ENCODE measurements at regions not wholly inside any gene's neighbourhood (a gene's known extent, or its start where the extent isn't known, plus 50 kb on each side); places are given as distances from the start of the nearest gene placed in this dataset.
"Not testable (repeated sequence)": the region's sequence is repeated elsewhere in the genome, so short reads cannot be mapped to it uniquely, and the experiment has no call there.

- intact Hi-C loops (cut with DNase I; ENCODE audit: low total_unique reads), result no loop called here
- no peak overlapping the region for H3K27ac ChIP-seq
- no peaks in the 10 kb centered on the region for H3K36me3 ChIP-seq
- no peaks in the 10 kb centered on the region for H3K4me1 ChIP-seq
- H3K4me3 ChIP-seq, result no peak overlapping the region
- no peak for DNase-seq
- TF ChIP-seq POLR2AphosphoS5 (IDR thresholded peaks at IDR 0.05), result no peak
- no peak for TF ChIP-seq CTCF (IDR thresholded peaks at IDR 0.05 in 8 of 11, conservative IDR thresholded peaks at IDR 0.05 in 3 of 11)
- TF ChIP-seq POLR2A (IDR thresholded peaks at IDR 0.05), result no peak
- WGBS, 5 donors, result 78 to 92% (median 89%) methylated on average over 2 of the region's 2 CpGs
- H3K27me3 ChIP-seq (replicated peaks in 1 of 7), result peaks cover 0 to 5% (median 0%) of the 10 kb centered on the region in 7 donors
- H3K9me3 ChIP-seq, result no peaks in the 10 kb centered on the region
Measured at GRCh38 chr13:21256891-21257290, 80.4 kb downstream of the MRPL57 start.

GRCh38 chr13:21259571-21260455, 83.4 kb downstream of the MRPL57 start:
- Histone ChIP-seq H3K27me3 (replicated peaks in 1 of 7) (no peaks in the 10 kb centered on the region), H3K36me3 (no peaks in the 10 kb centered on the region), H3K9me3 (no peaks in the 10 kb centered on the region), H3K27ac (no peak overlapping the region), H3K4me1 (no peaks in the 10 kb centered on the region), H3K4me3 (no peak overlapping the region)
- intact Hi-C loops (cut with DNase I; ENCODE audit: low total_unique reads), result no loop called here
- WGBS, 5 donors, result 94 to 96% (median 95%) methylated on average over 48 to 57 of the region's 57 CpGs
- TF ChIP-seq POLR2AphosphoS5 (IDR thresholded peaks at IDR 0.05), result no peak
- no peak for TF ChIP-seq POLR2A (IDR thresholded peaks at IDR 0.05)
- TF ChIP-seq CTCF (IDR thresholded peaks at IDR 0.05 in 8 of 11, conservative IDR thresholded peaks at IDR 0.05 in 3 of 11), result no peak
- DNase-seq, result no peak

GRCh38 chr13:21260561-21261290, 84.3 kb downstream of the MRPL57 start:
- H3K9me3 ChIP-seq; H3K4me1 ChIP-seq; DNase-seq; H3K36me3 ChIP-seq; H3K27ac ChIP-seq; H3K4me3 ChIP-seq; intact Hi-C loops (cut with DNase I; ENCODE audit: low total_unique reads); H3K27me3 ChIP-seq (replicated peaks in 1 of 7): not testable (repeated sequence)
- WGBS, 5 donors, result 92 to 97% (median 94%) methylated on average over 13 to 33 of the region's 35 CpGs

- 67 to 95% (median 72%) methylated on average over 2 to 3 of the region's 9 CpGs; no CpG with 5 or more reads in 1 of the 5 donors for WGBS, 5 donors
- DNase-seq; H3K4me3 ChIP-seq; H3K27me3 ChIP-seq (replicated peaks in 1 of 7); H3K27ac ChIP-seq; H3K4me1 ChIP-seq; H3K9me3 ChIP-seq; intact Hi-C loops (cut with DNase I; ENCODE audit: low total_unique reads); H3K36me3 ChIP-seq: not testable (repeated sequence)
Measured at GRCh38 chr13:21261487-21262216, 85.2 kb downstream of the MRPL57 start.

GRCh38 chr13:21263909-21264308, 87.5 kb downstream of the MRPL57 start:
- H3K36me3 ChIP-seq; H3K27ac ChIP-seq; DNase-seq; H3K4me1 ChIP-seq; H3K27me3 ChIP-seq (replicated peaks in 1 of 7); H3K4me3 ChIP-seq; intact Hi-C loops (cut with DNase I; ENCODE audit: low total_unique reads); H3K9me3 ChIP-seq: not testable (repeated sequence)
- WGBS, 5 donors, result 75 to 93% (median 86%) methylated on average over 2 to 3 of the region's 4 CpGs

GRCh38 chr13:21268485-21268884, 92.0 kb downstream of the MRPL57 start:
- DNase-seq; H3K27ac ChIP-seq; intact Hi-C loops (cut with DNase I; ENCODE audit: low total_unique reads); H3K36me3 ChIP-seq; H3K27me3 ChIP-seq (replicated peaks in 1 of 7); H3K4me3 ChIP-seq; H3K9me3 ChIP-seq; H3K4me1 ChIP-seq: not testable (repeated sequence)
- WGBS, 5 donors, result 5 to 29% (median 16%) methylated on average over 1 of the region's 1 CpG

GRCh38 chr13:21272439-21272838, 96.0 kb downstream of the MRPL57 start:
- intact Hi-C loops (cut with DNase I; ENCODE audit: low total_unique reads); H3K4me1 ChIP-seq; H3K27ac ChIP-seq; H3K36me3 ChIP-seq; DNase-seq; H3K4me3 ChIP-seq; H3K9me3 ChIP-seq; H3K27me3 ChIP-seq (replicated peaks in 1 of 7): not testable (repeated sequence)
- 84 to 96% (median 94%) methylated on average over 6 of the region's 6 CpGs for WGBS, 5 donors

GRCh38 chr13:21274457-21274856, 98.0 kb downstream of the MRPL57 start:
- H3K36me3 ChIP-seq; H3K27me3 ChIP-seq (replicated peaks in 1 of 7); DNase-seq; H3K9me3 ChIP-seq; intact Hi-C loops (cut with DNase I; ENCODE audit: low total_unique reads); H3K4me3 ChIP-seq; H3K4me1 ChIP-seq; H3K27ac ChIP-seq: not testable (repeated sequence)
- WGBS, 5 donors, result 69 to 88% (median 76%) methylated on average over 4 of the region's 4 CpGs
